CD14-positive monocyte (primary cell): ENCODE measurements at regions not wholly inside any gene's neighbourhood (a gene's known extent, or its start where the extent isn't known, plus 50 kb on each side); places are given as distances from the start of the nearest gene placed in this dataset.

ENCODE experiments used
- DNase-seq, 3 donors: peaks; one replicate each; pipeline ENCODE4 v3.0.0-alpha.2; 2011 to 2022
- H2AFZ ChIP-seq: 2 replicates; pipeline ENCODE4 v1.6.0; 2012; ENCODE audit warnings: mild to moderate bottlenecking, low read depth, low read length, inconsistent platforms; ENCODE audit not compliant: insufficient read depth, poor library complexity, severe bottlenecking
- H3K27ac ChIP-seq, 2 donors: 1 replicate in 1 of 2; 2 replicates in 1 of 2; pipeline ENCODE4 v1.5.1; 2012 to 2013; ENCODE audit warnings: low read length in 2 of 2, control low read depth in 1 of 2, inconsistent platforms in 1 of 2, low read depth in 1 of 2, mild to moderate bottlenecking in 1 of 2
- H3K27me3 ChIP-seq, 2 donors: one replicate each; pipeline versions ENCODE4 v1.6.0 to v1.6.1; 2011 to 2013; ENCODE audit warnings: low read length in 2 of 2; ENCODE audit not compliant: control insufficient read depth in 2 of 2, insufficient read depth in 2 of 2
- H3K36me3 ChIP-seq, 2 donors: replicated peaks in 1 of 2; 1 replicate in 1 of 2; 2 replicates in 1 of 2; pipeline versions ENCODE4 v1.5.1 to v1.6.1; 2012 to 2013; ENCODE audit warnings: low read length in 2 of 2, control low read depth in 1 of 2, inconsistent platforms in 1 of 2, mild to moderate bottlenecking in 1 of 2; ENCODE audit not compliant: insufficient read depth in 2 of 2, control insufficient read depth in 1 of 2
- H3K4me1 ChIP-seq, 2 donors: 1 replicate in 1 of 2; 2 replicates in 1 of 2; pipeline versions ENCODE4 v1.5.1 to v1.6.1; 2012 to 2013; ENCODE audit warnings: low read length in 2 of 2, control low read depth in 1 of 2, inconsistent platforms in 1 of 2, mild to moderate bottlenecking in 1 of 2, moderate library complexity in 1 of 2; ENCODE audit not compliant: insufficient read depth in 2 of 2, control insufficient read depth in 1 of 2
- H3K4me2 ChIP-seq: replicated peaks from 2 replicates; pipeline ENCODE3; 2012; ENCODE audit warnings: low read length, moderate library complexity, mild to moderate bottlenecking; ENCODE audit not compliant: poor library complexity, severe bottlenecking; ENCODE audit errors: extremely low read depth
- H3K4me3 ChIP-seq, 3 experiments: fragments of 200-600 bp in 1 of 3; sonication (generic) in 1 of 3; replicated peaks in 1 of 3; 1 replicate in 2 of 3; 2 replicates in 1 of 3; pipeline ENCODE4 v1.5.1; 2011 to 2013; ENCODE audit warnings: low read length in 3 of 3, mild to moderate bottlenecking in 3 of 3, control low read depth in 2 of 3, low read depth in 2 of 3, inconsistent platforms in 1 of 3, moderate library complexity in 1 of 3
- H3K79me2 ChIP-seq: 2 replicates; pipeline ENCODE4 v1.6.0; 2012; ENCODE audit warnings: mild to moderate bottlenecking, control low read depth, inconsistent platforms, low read length, moderate library complexity; ENCODE audit not compliant: insufficient read depth
- H3K9ac ChIP-seq: 2 replicates; pipeline ENCODE4 v1.6.0; 2017; ENCODE audit warnings: low read length, mild to moderate bottlenecking; ENCODE audit not compliant: insufficient read depth, poor library complexity, severe bottlenecking
- H3K9me3 ChIP-seq, 2 donors: replicated peaks in 1 of 2; 1 replicate in 1 of 2; 2 replicates in 1 of 2; pipeline versions ENCODE4 v1.5.1 to v1.6.1; 2012 to 2013; ENCODE audit warnings: low read length in 2 of 2, control low read depth in 1 of 2; ENCODE audit not compliant: control insufficient read depth in 1 of 2, insufficient read depth in 1 of 2
- H4K20me1 ChIP-seq: 2 replicates; pipeline ENCODE4 v1.6.0; 2012; ENCODE audit warnings: mild to moderate bottlenecking, low read length, control low read depth, moderate library complexity; ENCODE audit not compliant: insufficient read depth
- H3K27ac Mint-ChIP-seq, 7 donors: one replicate each; pipeline ENCODE4 v1.8.0; 2020; ENCODE audit warnings: mild to moderate bottlenecking in 7 of 7, mixed read lengths in 7 of 7, moderate library complexity in 6 of 7, inconsistent platforms in 2 of 7
- H3K27me3 Mint-ChIP-seq, 3 donors: one replicate each; pipeline ENCODE4 v1.8.0; 2021 to 2022; ENCODE audit warnings: low read depth in 3 of 3, mild to moderate bottlenecking in 3 of 3, mixed read lengths in 3 of 3, moderate library complexity in 3 of 3, inconsistent platforms in 1 of 3
- H3K36me3 Mint-ChIP-seq, 2 donors: one replicate each; pipeline ENCODE4 v1.8.0; 2020; ENCODE audit warnings: mixed read lengths in 2 of 2, inconsistent platforms in 1 of 2, mild to moderate bottlenecking in 1 of 2
- H3K4me1 Mint-ChIP-seq: one replicate; pipeline ENCODE4 v1.8.0; 2020; ENCODE audit warnings: mild to moderate bottlenecking, mixed read lengths
- H3K4me3 Mint-ChIP-seq, 2 donors: one replicate each; pipeline ENCODE4 v1.8.0; 2020; ENCODE audit warnings: mild to moderate bottlenecking in 2 of 2, mixed read lengths in 2 of 2, moderate library complexity in 1 of 2
- H3K9me3 Mint-ChIP-seq, 7 donors: one replicate each; pipeline ENCODE4 v1.8.0; 2020 to 2022; ENCODE audit warnings: mixed read lengths in 7 of 7, mild to moderate bottlenecking in 6 of 7, moderate library complexity in 6 of 7, inconsistent platforms in 2 of 7
- WGBS: methylation state at CpG from one replicate; pipeline ENCODE4 v1.1.5; 2013; ENCODE audit warnings: missing lambda C conversion rate; ENCODE audit not compliant: insufficient coverage; 5-methylcytosine and 5-hydroxymethylcytosine counted together
- intact Hi-C, 2 donors: fragments of 100-400 bp; cut with micrococcal nuclease; formaldehyde crosslinking; loops; one replicate each; pipeline versions ENCODE4 v1.15.0 to v1.15.1; 2023
- TF ChIP-seq, protein P1 (sequence below): fragments of 200-600 bp; IDR thresholded peaks from one replicate; pipeline ENCODE4 v1.8.0; 2022; ENCODE audit warnings: antibody characterized with exemption, mild to moderate bottlenecking

DNA sequence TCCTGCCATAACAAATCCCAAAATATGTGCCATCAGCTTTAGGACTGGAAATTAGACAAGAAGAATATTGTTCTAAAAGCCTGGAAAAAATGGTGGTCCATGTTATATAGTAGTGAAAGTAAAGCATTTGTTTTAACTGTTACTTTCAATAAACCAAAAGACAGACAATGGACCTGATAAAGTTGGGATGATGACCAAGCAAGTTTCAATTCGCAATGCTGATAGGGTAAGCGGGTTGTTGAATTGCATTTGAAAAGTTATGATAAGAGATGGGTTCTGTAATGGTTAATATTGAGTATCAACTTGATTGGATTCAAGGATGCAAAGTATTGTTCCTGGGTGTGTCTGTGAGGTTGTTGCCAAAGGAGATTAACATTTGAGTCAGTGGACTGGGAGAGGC lies 131.9 kb upstream of the ZC3H12C start:
- Histone ChIP-seq H3K27me3 (no peaks in the 10 kb centered on the region), H3K9me3 (no peaks in the 10 kb centered on the region), H3K9ac (no peak overlapping the region), H3K4me3 (no peak overlapping the region), H3K4me2 (no peak overlapping the region), H3K27ac (no peak overlapping the region), H4K20me1 (no peaks in the 10 kb centered on the region), H3K36me3 (no peaks in the 10 kb centered on the region), H2AFZ (no peak overlapping the region), H3K4me1 (no peaks in the 10 kb centered on the region), H3K79me2 (no peaks in the 10 kb centered on the region)
- WGBS: 100% methylated on average over 2 of the region's 2 CpGs
- no peak overlapping the region for H3K27ac Mint-ChIP-seq
- intact Hi-C loops: no loop called here
- DNase-seq: no peak
- no peaks in the 10 kb centered on the region for H3K4me1 Mint-ChIP-seq
- no peaks in the 10 kb centered on the region for H3K36me3 Mint-ChIP-seq
- H3K27me3 Mint-ChIP-seq: no peaks in the 10 kb centered on the region
- no peak overlapping the region for H3K4me3 Mint-ChIP-seq
- H3K9me3 Mint-ChIP-seq: peaks cover 0 to 5% (median 0%) of the 10 kb centered on the region in 7 donors
- TF ChIP-seq, protein P1, sequence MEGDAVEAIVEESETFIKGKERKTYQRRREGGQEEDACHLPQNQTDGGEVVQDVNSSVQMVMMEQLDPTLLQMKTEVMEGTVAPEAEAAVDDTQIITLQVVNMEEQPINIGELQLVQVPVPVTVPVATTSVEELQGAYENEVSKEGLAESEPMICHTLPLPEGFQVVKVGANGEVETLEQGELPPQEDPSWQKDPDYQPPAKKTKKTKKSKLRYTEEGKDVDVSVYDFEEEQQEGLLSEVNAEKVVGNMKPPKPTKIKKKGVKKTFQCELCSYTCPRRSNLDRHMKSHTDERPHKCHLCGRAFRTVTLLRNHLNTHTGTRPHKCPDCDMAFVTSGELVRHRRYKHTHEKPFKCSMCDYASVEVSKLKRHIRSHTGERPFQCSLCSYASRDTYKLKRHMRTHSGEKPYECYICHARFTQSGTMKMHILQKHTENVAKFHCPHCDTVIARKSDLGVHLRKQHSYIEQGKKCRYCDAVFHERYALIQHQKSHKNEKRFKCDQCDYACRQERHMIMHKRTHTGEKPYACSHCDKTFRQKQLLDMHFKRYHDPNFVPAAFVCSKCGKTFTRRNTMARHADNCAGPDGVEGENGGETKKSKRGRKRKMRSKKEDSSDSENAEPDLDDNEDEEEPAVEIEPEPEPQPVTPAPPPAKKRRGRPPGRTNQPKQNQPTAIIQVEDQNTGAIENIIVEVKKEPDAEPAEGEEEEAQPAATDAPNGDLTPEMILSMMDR: no peak

GRCh38 chr11:109963101-109963500 lies 130.1 kb upstream of the ZC3H12C start:
- no peak overlapping the region for H3K4me3 ChIP-seq
- no peak overlapping the region for H3K9ac ChIP-seq
- H3K79me2 ChIP-seq: no peaks in the 10 kb centered on the region
- H2AFZ ChIP-seq: no peak overlapping the region
- H3K9me3 ChIP-seq: no peaks in the 10 kb centered on the region
- Mint-ChIP-seq H3K27me3 (no peaks in the 10 kb centered on the region), H3K27ac (no peak overlapping the region), H3K9me3 (peaks cover 0 to 5% (median 0%) of the 10 kb centered on the region in 7 donors), H3K4me1 (peaks cover 5% of the 10 kb centered on the region), H3K36me3 (no peaks in the 10 kb centered on the region), H3K4me3 (no peak overlapping the region)
- no peak overlapping the region for H3K27ac ChIP-seq
- WGBS: no CpG with 5 or more reads among the region's 1 CpG
- H4K20me1 ChIP-seq: no peaks in the 10 kb centered on the region
- no peak for DNase-seq
- H3K36me3 ChIP-seq: no peaks in the 10 kb centered on the region
- H3K4me1 ChIP-seq: no peaks in the 10 kb centered on the region
- TF ChIP-seq, protein P1: no peak
- H3K27me3 ChIP-seq: no peaks in the 10 kb centered on the region
- no peak overlapping the region for H3K4me2 ChIP-seq
- intact Hi-C loops: no loop called here
